Tibial nerve (tissue), 4 donors: ENCODE measurements at regions not wholly inside any gene's neighbourhood (a gene's known extent, or its start where the extent isn't known, plus 50 kb on each side); places are given as distances from the start of the nearest gene placed in this dataset.

Experiments used
- DNase-seq, 2 donors: peaks; one replicate each; pipeline ENCODE4 v3.0.0-alpha.2; 2019; ENCODE audit warnings: low spot score in 2 of 2
- H3K27ac ChIP-seq, 4 donors: fragments of 200-600 bp; sonication (generic) in 3 of 4; one replicate each; pipeline ENCODE4 v1.5.1; 2017 to 2019; ENCODE audit warnings: mild to moderate bottlenecking in 1 of 4
- H3K27me3 ChIP-seq, 2 donors: fragments of 200-600 bp; sonication (generic) in 1 of 2; one replicate each; pipeline versions ENCODE4 v1.5.1 to v1.6.0; 2017 to 2019
- H3K36me3 ChIP-seq, 3 donors: fragments of 200-600 bp; sonication (generic); one replicate each; pipeline ENCODE4 v1.5.1; 2018 to 2019
- H3K4me1 ChIP-seq, 4 donors: fragments of 200-600 bp; sonication (generic) in 3 of 4; one replicate each; pipeline ENCODE4 v1.5.1; 2017 to 2019
- H3K4me3 ChIP-seq, 4 donors: fragments of 200-600 bp; sonication (generic) in 3 of 4; one replicate each; pipeline ENCODE4 v1.5.1; 2017 to 2019; ENCODE audit warnings: mild to moderate bottlenecking in 1 of 4, moderate library complexity in 1 of 4
- H3K9me3 ChIP-seq, 4 donors: fragments of 200-600 bp; sonication (generic) in 3 of 4; one replicate each; pipeline ENCODE4 v1.5.1; 2017 to 2019
- CTCF ChIP-seq, 5 experiments: fragments of 200-600 bp in 3 of 5; fragments of 450-650 bp in 2 of 5; sonication (generic) in 3 of 5; IDR thresholded peaks; one replicate each; pipeline ENCODE4 v1.5.1; 2016 to 2019; ENCODE audit warnings: antibody characterized with exemption in 5 of 5, mild to moderate bottlenecking in 3 of 5, moderate library complexity in 2 of 5
- EP300 ChIP-seq, 2 donors: sonication (generic); formaldehyde crosslinking; IDR thresholded peaks; one replicate each; pipeline ENCODE4 v1.6.1; 2017; ENCODE audit warnings: antibody characterized with exemption in 2 of 2, mild to moderate bottlenecking in 1 of 2
- POLR2A ChIP-seq, 2 donors: fragments of 450-650 bp; IDR thresholded peaks; one replicate each; pipeline ENCODE4 v1.6.1; 2017; ENCODE audit warnings: antibody characterized with exemption in 2 of 2, mild to moderate bottlenecking in 2 of 2, moderate library complexity in 2 of 2
- WGBS, 2 donors: methylation state at CpG; one replicate each; pipeline ENCODE4 v1.1.5; 2018; 5-methylcytosine and 5-hydroxymethylcytosine counted together

DNA sequence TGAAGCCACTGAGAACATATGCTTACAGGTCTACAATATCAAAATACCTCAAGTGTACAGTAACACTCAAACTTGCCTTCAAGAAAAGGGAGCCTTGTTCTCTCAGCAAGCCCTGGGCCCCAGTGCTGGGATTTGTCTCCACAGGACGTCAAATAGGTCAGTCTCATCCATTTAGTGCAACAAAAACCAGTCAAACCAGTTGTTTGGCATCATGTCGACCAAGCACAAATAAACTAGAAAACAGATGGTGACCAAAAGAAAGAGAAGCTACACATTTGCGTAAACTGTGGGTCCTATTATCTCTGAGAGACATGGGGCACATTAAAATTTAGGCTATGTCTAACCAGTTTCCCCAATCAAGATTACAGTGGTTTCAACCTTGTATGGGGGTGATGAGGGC is 182.6 kb upstream of the PKDCC start:
- TF ChIP-seq CTCF (IDR thresholded peaks at IDR 0.05) (no peak), EP300 (IDR thresholded peaks at IDR 0.05) (no peak), POLR2A (IDR thresholded peaks at IDR 0.05) (no peak)
- no peaks in the 10 kb centered on the region for H3K9me3 ChIP-seq
- H3K4me1 ChIP-seq: peaks cover 0 to 25% (median 1%) of the 10 kb centered on the region in 4 donors
- H3K27ac ChIP-seq: no peak overlapping the region
- WGBS, 2 donors: 81 to 85% methylated on average over 3 of the region's 3 CpGs
- no peaks in the 10 kb centered on the region for H3K27me3 ChIP-seq
- DNase-seq: no peak
- no peak overlapping the region for H3K4me3 ChIP-seq
- H3K36me3 ChIP-seq: no peaks in the 10 kb centered on the region

DNA sequence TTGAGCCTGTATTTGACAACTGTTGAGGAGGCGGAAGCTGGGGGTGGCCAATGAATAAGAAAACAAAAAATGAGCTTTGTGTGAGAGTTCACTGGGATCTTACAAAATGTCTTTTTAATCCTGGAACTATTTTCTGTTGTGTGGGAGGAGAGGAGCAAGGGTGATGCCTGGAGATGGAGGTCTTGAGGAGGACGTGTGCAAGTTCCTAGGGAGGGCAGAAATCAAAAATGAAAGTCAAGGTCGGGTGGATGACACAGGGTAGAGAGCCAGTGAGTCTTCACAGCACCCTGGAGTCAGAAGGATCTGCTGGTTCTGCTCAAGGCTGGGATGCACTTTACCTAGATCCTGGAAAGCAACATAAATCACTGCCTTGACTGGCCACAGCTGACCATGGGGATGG is 180.3 kb upstream of the PKDCC start:
- H3K27ac ChIP-seq: peak overlapping the region; percentile 36 to 69 (median 52)
- H3K36me3 ChIP-seq: no peaks in the 10 kb centered on the region
- H3K27me3 ChIP-seq: no peaks in the 10 kb centered on the region
- peak overlapping the region in 1 of 4 donors; percentile 29 for H3K4me3 ChIP-seq
- 24 to 28% methylated on average over 3 of the region's 3 CpGs for WGBS, 2 donors
- peaks cover 0 to 41% (median 5%) of the 10 kb centered on the region in 4 donors for H3K4me1 ChIP-seq
- DNase-seq: no peak
- H3K9me3 ChIP-seq: no peaks in the 10 kb centered on the region
- TF ChIP-seq POLR2A (IDR thresholded peaks at IDR 0.05): no peak
- no peak for TF ChIP-seq EP300 (IDR thresholded peaks at IDR 0.05)
- TF ChIP-seq CTCF (IDR thresholded peaks at IDR 0.05): no peak

GRCh38 chr2:41869542-41870264 is 178.1 kb upstream of the PKDCC start:
- H3K4me3 ChIP-seq: no peak overlapping the region
- WGBS, 2 donors: 3 to 30% methylated on average over 2 to 3 of the region's 3 CpGs
- H3K36me3 ChIP-seq: no peaks in the 10 kb centered on the region
- peak overlapping the region in 2 of 4 donors; percentile 52 to 69 for H3K27ac ChIP-seq
- no peaks in the 10 kb centered on the region for H3K27me3 ChIP-seq
- no peaks in the 10 kb centered on the region for H3K9me3 ChIP-seq
- TF ChIP-seq EP300 (IDR thresholded peaks at IDR 0.05) (peak in 1 of 2 donors; percentile 38), CTCF (IDR thresholded peaks at IDR 0.05) (peak; percentile 75 to 95 (median 83)), POLR2A (IDR thresholded peaks at IDR 0.05) (no peak)
- peaks cover 0 to 50% (median 6%) of the 10 kb centered on the region in 4 donors for H3K4me1 ChIP-seq
- DNase-seq: peak; percentile 56 to 77

GRCh38 chr2:41870265-41870585 is 177.6 kb upstream of the PKDCC start:
- Histone ChIP-seq H3K27ac (peak overlapping the region in 2 of 4 donors; percentile 52 to 62), H3K4me3 (no peak overlapping the region), H3K4me1 (peaks cover 0 to 50% (median 6%) of the 10 kb centered on the region in 4 donors), H3K36me3 (no peaks in the 10 kb centered on the region), H3K27me3 (no peaks in the 10 kb centered on the region), H3K9me3 (no peaks in the 10 kb centered on the region)
- DNase-seq: no peak
- WGBS, 2 donors: 88 to 92% methylated on average over 6 of the region's 6 CpGs
- TF ChIP-seq CTCF (IDR thresholded peaks at IDR 0.05) (no peak), POLR2A (IDR thresholded peaks at IDR 0.05) (no peak), EP300 (IDR thresholded peaks at IDR 0.05) (no peak)

DNA sequence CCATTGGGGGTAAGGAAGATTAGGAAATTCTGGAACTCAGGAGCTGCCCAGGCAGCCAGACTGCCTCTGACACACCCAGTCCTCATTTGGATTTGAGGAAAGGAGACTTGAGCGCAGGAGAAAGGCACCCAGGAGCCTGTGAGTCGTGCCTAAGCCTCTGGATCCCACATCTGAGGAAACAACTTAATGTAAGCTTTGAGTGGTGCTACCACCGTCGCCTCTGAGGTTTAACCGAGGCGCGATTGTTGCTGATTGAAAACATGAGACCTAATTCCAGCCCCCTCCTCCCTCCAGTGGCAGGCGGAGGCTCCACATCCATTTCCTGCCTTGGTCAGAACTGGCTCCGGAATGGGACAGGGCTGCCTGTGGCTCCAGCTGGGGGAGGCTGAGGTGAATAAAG is 176.7 kb upstream of the PKDCC start:
- no peak for DNase-seq
- H3K4me3 ChIP-seq: no peak overlapping the region
- peak in 3 of 5 experiments; percentile 12 to 54 (median 52) for TF ChIP-seq CTCF (IDR thresholded peaks at IDR 0.05)
- TF ChIP-seq POLR2A (IDR thresholded peaks at IDR 0.05): no peak
- TF ChIP-seq EP300 (IDR thresholded peaks at IDR 0.05): no peak
- no peaks in the 10 kb centered on the region for H3K9me3 ChIP-seq
- H3K36me3 ChIP-seq: no peaks in the 10 kb centered on the region
- H3K27me3 ChIP-seq: no peaks in the 10 kb centered on the region
- H3K4me1 ChIP-seq: peaks cover 0 to 50% (median 6%) of the 10 kb centered on the region in 4 donors
- 40 to 48% methylated on average over 9 of the region's 9 CpGs for WGBS, 2 donors
- H3K27ac ChIP-seq: peak overlapping the region in 1 of 4 donors; percentile 62
